H1 (cell line): ENCODE measurements at regions not wholly inside any gene's neighbourhood (a gene's known extent, or its start where the extent isn't known, plus 50 kb on each side); places are given as distances from the start of the nearest gene placed in this dataset.

ENCODE experiments used
- BCL11A ChIP-seq, 2 experiments: IDR thresholded peaks; one replicate each; pipeline ENCODE4 v1.6.1; 2011; ENCODE audit warnings: low read depth in 2 of 2, low read length in 2 of 2, mild to moderate bottlenecking in 2 of 2
- CTCF ChIP-seq, 3 experiments: IDR thresholded peaks; 1 replicate in 2 of 3; 2 replicates in 1 of 3; pipeline versions ENCODE4 v1.5.1 to v1.6.1; 2011; ENCODE audit warnings: low read length in 3 of 3, mild to moderate bottlenecking in 3 of 3, inconsistent platforms in 2 of 3, low read depth in 1 of 3, moderate library complexity in 1 of 3; ENCODE audit not compliant: insufficient read depth in 1 of 3; ENCODE audit errors: control extremely low read depth in 1 of 3
- JUND ChIP-seq: IDR thresholded peaks from 2 replicates; pipeline ENCODE4 v1.6.1; 2011; ENCODE audit warnings: mild to moderate bottlenecking, improper control_type of control experiment, low read length
- NRF1 ChIP-seq: IDR thresholded peaks from 2 replicates; pipeline ENCODE4 v1.6.1; 2011; ENCODE audit warnings: mild to moderate bottlenecking, low read depth, low read length, improper control_type of control experiment
- POU5F1 ChIP-seq: IDR thresholded peaks from 2 replicates; pipeline ENCODE4 v1.6.1; 2011; ENCODE audit warnings: low read depth, mild to moderate bottlenecking, low read length, moderate library complexity
- RAD21 ChIP-seq, 2 experiments: IDR thresholded peaks in 1 of 2; conservative IDR thresholded peaks in 1 of 2; 2 replicates each; pipeline ENCODE4 v1.6.1; 2011; ENCODE audit warnings: low read depth in 2 of 2, low read length in 2 of 2, improper control_type of control experiment in 1 of 2, inconsistent platforms in 1 of 2, mild to moderate bottlenecking in 1 of 2, moderate library complexity in 1 of 2
- SP1 ChIP-seq: IDR thresholded peaks from 2 replicates; pipeline ENCODE4 v1.6.1; 2011; ENCODE audit warnings: low read depth, low read length
- ZNF274 ChIP-seq: IDR thresholded peaks from 2 replicates; pipeline ENCODE4 v1.7.0; 2012; ENCODE audit warnings: low read length, borderline replicate concordance; ENCODE audit errors: extremely low read depth
- TF ChIP-seq, protein P1 (sequence below): IDR thresholded peaks from 2 replicates; pipeline ENCODE4 v1.6.1; 2011; ENCODE audit warnings: low read length, improper control_type of control experiment

GRCh38 chr11:28481616-28482480 is 373.7 kb downstream of the METTL15 start (continued):
- no peak for TF ChIP-seq JUND
- TF ChIP-seq SP1 = no peak
- no peak for TF ChIP-seq NRF1
- no peak for TF ChIP-seq POU5F1
- no peak for TF ChIP-seq CTCF (IDR thresholded peaks at IDR 0.05; ENCODE audit: control extremely low read depth in 1 of 3, insufficient read depth in 1 of 3, low read depth in 1 of 3, low read length in 3 of 3)
- no peak for TF ChIP-seq RAD21 (IDR thresholded peaks at IDR 0.05 in 1 of 2, conservative IDR thresholded peaks at IDR 0.05 in 1 of 2; ENCODE audit: low read depth in 2 of 2, low read length in 2 of 2)
- no peak for TF ChIP-seq ZNF274
- TF ChIP-seq BCL11A (IDR thresholded peaks at IDR 0.05; ENCODE audit: low read depth in 2 of 2, low read length in 2 of 2) = no peak
- TF ChIP-seq, protein P1, sequence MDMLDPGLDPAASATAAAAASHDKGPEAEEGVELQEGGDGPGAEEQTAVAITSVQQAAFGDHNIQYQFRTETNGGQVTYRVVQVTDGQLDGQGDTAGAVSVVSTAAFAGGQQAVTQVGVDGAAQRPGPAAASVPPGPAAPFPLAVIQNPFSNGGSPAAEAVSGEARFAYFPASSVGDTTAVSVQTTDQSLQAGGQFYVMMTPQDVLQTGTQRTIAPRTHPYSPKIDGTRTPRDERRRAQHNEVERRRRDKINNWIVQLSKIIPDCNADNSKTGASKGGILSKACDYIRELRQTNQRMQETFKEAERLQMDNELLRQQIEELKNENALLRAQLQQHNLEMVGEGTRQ = no peak
